Muscle of leg (tissue), 3 donors: ENCODE measurements at regions not wholly inside any gene's neighbourhood (a gene's known extent, or its start where the extent isn't known, plus 50 kb on each side); places are given as distances from the start of the nearest gene placed in this dataset.

Experiments used
- DNase-seq: peaks from one replicate; pipeline ENCODE4 v3.0.0; 2013
- H3K27ac ChIP-seq: one replicate; pipeline ENCODE4 v1.5.1; 2013; ENCODE audit warnings: mild to moderate bottlenecking, low read length, control low read depth
- H3K27me3 ChIP-seq: one replicate; pipeline ENCODE4 v1.6.1; 2013; ENCODE audit warnings: low read length; ENCODE audit not compliant: control insufficient read depth, insufficient read depth
- H3K36me3 ChIP-seq: one replicate; pipeline ENCODE4 v1.6.1; 2013; ENCODE audit warnings: low read length; ENCODE audit not compliant: control insufficient read depth, insufficient read depth
- H3K4me1 ChIP-seq: one replicate; pipeline ENCODE4 v1.6.1; 2013; ENCODE audit warnings: low read length; ENCODE audit not compliant: control insufficient read depth, insufficient read depth
- H3K4me3 ChIP-seq: one replicate; pipeline ENCODE4 v1.5.1; 2013; ENCODE audit warnings: low read length, control low read depth
- H3K9me3 ChIP-seq: replicated peaks from 2 replicates; pipeline ENCODE4 v1.6.1; 2013; ENCODE audit warnings: low read depth, low read length; ENCODE audit not compliant: control insufficient read depth
- WGBS: methylation state at CpG from one replicate; pipeline ENCODE4 v1.1.5; 2013; ENCODE audit warnings: missing lambda C conversion rate; ENCODE audit not compliant: insufficient coverage; 5-methylcytosine and 5-hydroxymethylcytosine counted together

- Histone ChIP-seq H3K9me3 (peaks cover 6% of the 10 kb centered on the region), H3K4me3 (no peak overlapping the region), H3K27ac (no peak overlapping the region), H3K4me1 (no peaks in the 10 kb centered on the region), H3K27me3 (no peaks in the 10 kb centered on the region), H3K36me3 (no peaks in the 10 kb centered on the region)
- DNase-seq: no peak
- 50% methylated on average over 1 of the region's 3 CpGs for WGBS
Measured at GRCh38 chr3:106329521-106329920, 460.7 kb upstream of the CBLB start.

- no peak overlapping the region for H3K27ac ChIP-seq
- H3K27me3 ChIP-seq: no peaks in the 10 kb centered on the region
- H3K36me3 ChIP-seq: no peaks in the 10 kb centered on the region
- no peak overlapping the region for H3K4me3 ChIP-seq
- no peaks in the 10 kb centered on the region for H3K4me1 ChIP-seq
- H3K9me3 ChIP-seq: no peaks in the 10 kb centered on the region
- DNase-seq: no peak
Measured at GRCh38 chr3:106331636-106332035, 462.8 kb upstream of the CBLB start.

GRCh38 chr3:106332129-106332528, 463.3 kb upstream of the CBLB start:
- no peaks in the 10 kb centered on the region for H3K9me3 ChIP-seq
- H3K27ac ChIP-seq: no peak overlapping the region
- H3K27me3 ChIP-seq: no peaks in the 10 kb centered on the region
- H3K36me3 ChIP-seq: no peaks in the 10 kb centered on the region
- WGBS: no CpG with 5 or more reads among the region's 1 CpG
- no peak overlapping the region for H3K4me3 ChIP-seq
- no peak for DNase-seq
- H3K4me1 ChIP-seq: no peaks in the 10 kb centered on the region

- Histone ChIP-seq H3K4me3 (no peak overlapping the region), H3K36me3 (no peaks in the 10 kb centered on the region), H3K27ac (no peak overlapping the region), H3K27me3 (no peaks in the 10 kb centered on the region), H3K4me1 (no peaks in the 10 kb centered on the region), H3K9me3 (no peaks in the 10 kb centered on the region)
- no CpG with 5 or more reads among the region's 2 CpGs for WGBS
- no peak for DNase-seq
Measured at GRCh38 chr3:106332884-106333283, 464.1 kb upstream of the CBLB start.

GRCh38 chr3:106333911-106334618, 465.3 kb upstream of the CBLB start:
- H3K27me3 ChIP-seq: no peaks in the 10 kb centered on the region
- H3K4me1 ChIP-seq: no peaks in the 10 kb centered on the region
- WGBS: no CpG with 5 or more reads among the region's 3 CpGs
- H3K36me3 ChIP-seq: no peaks in the 10 kb centered on the region
- H3K9me3 ChIP-seq: no peaks in the 10 kb centered on the region
- no peak for DNase-seq
- no peak overlapping the region for H3K4me3 ChIP-seq
- H3K27ac ChIP-seq: no peak overlapping the region

- Histone ChIP-seq H3K4me3 (no peak overlapping the region), H3K36me3 (no peaks in the 10 kb centered on the region), H3K27ac (no peak overlapping the region), H3K9me3 (no peaks in the 10 kb centered on the region), H3K4me1 (no peaks in the 10 kb centered on the region), H3K27me3 (no peaks in the 10 kb centered on the region)
- DNase-seq: no peak
- WGBS: no CpG with 5 or more reads among the region's 2 CpGs
Measured at GRCh38 chr3:106336619-106337018, 467.8 kb upstream of the CBLB start.

GRCh38 chr3:106337116-106337515, 468.3 kb upstream of the CBLB start:
- Histone ChIP-seq H3K27ac (no peak overlapping the region), H3K27me3 (no peaks in the 10 kb centered on the region), H3K36me3 (no peaks in the 10 kb centered on the region), H3K4me1 (no peaks in the 10 kb centered on the region), H3K4me3 (no peak overlapping the region), H3K9me3 (no peaks in the 10 kb centered on the region)
- DNase-seq: no peak
- no CpG with 5 or more reads among the region's 1 CpG for WGBS

GRCh38 chr3:106338582-106339214, 469.9 kb upstream of the CBLB start:
- no peak overlapping the region for H3K27ac ChIP-seq
- WGBS: no CpG with 5 or more reads among the region's 5 CpGs

GRCh38 chr3:106339551-106339950, 470.7 kb upstream of the CBLB start:
- Histone ChIP-seq H3K4me3 (no peak overlapping the region), H3K36me3 (no peaks in the 10 kb centered on the region), H3K4me1 (no peaks in the 10 kb centered on the region), H3K27me3 (no peaks in the 10 kb centered on the region), H3K27ac (no peak overlapping the region), H3K9me3 (no peaks in the 10 kb centered on the region)
- 89% methylated on average over 2 of the region's 5 CpGs for WGBS
- DNase-seq: no peak

More at GRCh38 chr3:106338582-106339214, 469.9 kb upstream of the CBLB start:
- Histone ChIP-seq H3K4me1 (no peaks in the 10 kb centered on the region), H3K36me3 (no peaks in the 10 kb centered on the region), H3K9me3 (no peaks in the 10 kb centered on the region), H3K27me3 (no peaks in the 10 kb centered on the region), H3K4me3 (no peak overlapping the region)
- DNase-seq: no peak

- H3K4me3 ChIP-seq: no peak overlapping the region
- H3K9me3 ChIP-seq: no peaks in the 10 kb centered on the region
- H3K27me3 ChIP-seq: no peaks in the 10 kb centered on the region
- DNase-seq: peak; percentile 48
- H3K36me3 ChIP-seq: no peaks in the 10 kb centered on the region
- WGBS: 32% methylated on average over 4 of the region's 6 CpGs
- no peaks in the 10 kb centered on the region for H3K4me1 ChIP-seq
- no peak overlapping the region for H3K27ac ChIP-seq
Measured at GRCh38 chr3:106341087-106341486, 472.3 kb upstream of the CBLB start.
